AG10803 (cell line): ENCODE measurements at regions not wholly inside any gene's neighbourhood (a gene's known extent, or its start where the extent isn't known, plus 50 kb on each side); places are given as distances from the start of the nearest gene placed in this dataset.

Experiments used
- DNase-seq: peaks from one replicate; pipeline ENCODE4 v3.0.0; 2010; ENCODE audit warnings: low read depth
- H3K4me3 ChIP-seq: 2 replicates; pipeline ENCODE4 v1.5.1; 2011; ENCODE audit warnings: mild to moderate bottlenecking, low read length, control low read depth
- CTCF ChIP-seq: conservative IDR thresholded peaks from 2 replicates; pipeline ENCODE4 v1.5.1; 2011; ENCODE audit warnings: mild to moderate bottlenecking, low read length, control low read depth, inconsistent platforms

GRCh38 chr11:13098616-13099289 is 89.6 kb downstream of the RASSF10 start:
- no peak for TF ChIP-seq CTCF
- no peak for DNase-seq
- H3K4me3 ChIP-seq, result no peak overlapping the region

- no peak for DNase-seq
- TF ChIP-seq CTCF, result no peak
- no peak overlapping the region for H3K4me3 ChIP-seq
Measured at GRCh38 chr11:13101644-13102512, 92.8 kb downstream of the RASSF10 start.

- H3K4me3 ChIP-seq, result no peak overlapping the region
- no peak for TF ChIP-seq CTCF
- DNase-seq, result no peak
Measured at GRCh38 chr11:13102513-13102840, 93.4 kb downstream of the RASSF10 start.

- H3K4me3 ChIP-seq, result no peak overlapping the region
- no peak for DNase-seq
- TF ChIP-seq CTCF, result no peak
Measured at GRCh38 chr11:13102865-13103539, 93.9 kb downstream of the RASSF10 start.

- H3K4me3 ChIP-seq, result no peak overlapping the region
- no peak for TF ChIP-seq CTCF
- DNase-seq, result no peak
Measured at GRCh38 chr11:13103962-13104554, 94.9 kb downstream of the RASSF10 start.

GRCh38 chr11:13104619-13105236 is 95.6 kb downstream of the RASSF10 start:
- no peak overlapping the region for H3K4me3 ChIP-seq
- DNase-seq, result no peak
- no peak for TF ChIP-seq CTCF
